Motor neuron (in vitro differentiated cells): ENCODE measurements at regions not wholly inside any gene's neighbourhood (a gene's known extent, or its start where the extent isn't known, plus 50 kb on each side); places are given as distances from the start of the nearest gene placed in this dataset.

Experiments used
- ATAC-seq, 8 experiments: fragments of 200-7000 bp; cut with Tn5 transposase; replicated peaks in 6 of 8; 2 replicates each; pipeline ENCODE4 v1.8.0; 2021; ENCODE audit warnings: mild to moderate bottlenecking in 8 of 8, moderate library complexity in 8 of 8
- H3K27ac ChIP-seq, 2 donors: fragments of 250-450 bp; sonication (Bioruptor Pico); 2 replicates each; pipeline ENCODE4 v1.9.0; 2021; ENCODE audit warnings: antibody characterized with exemption in 2 of 2, mild to moderate bottlenecking in 2 of 2, moderate library complexity in 1 of 2
- H3K4me1 ChIP-seq, 2 donors: fragments of 250-450 bp; sonication (Bioruptor Pico); replicated peaks in 1 of 2; 2 replicates each; pipeline ENCODE4 v1.6.1; 2021; ENCODE audit warnings: antibody characterized with exemption in 2 of 2, mild to moderate bottlenecking in 2 of 2, moderate library complexity in 1 of 2
- H3K4me3 ChIP-seq, 5 donors: fragments of 250-450 bp; sonication (Bioruptor Pico); 2 replicates each; pipeline ENCODE4 v1.9.0; 2021; ENCODE audit warnings: antibody characterized with exemption in 5 of 5, mild to moderate bottlenecking in 5 of 5, moderate library complexity in 4 of 5
- WGBS, 10 experiments: fragments of 450-650 bp; shearing (Covaris generic); methylation state at CpG; one replicate each; pipeline ENCODE4 v1.0.0; 2022; 5-methylcytosine and 5-hydroxymethylcytosine counted together
- in situ Hi-C, 9 experiments: fragments of 400-800 bp; cut with MboI; loops; one replicate each; pipeline ENCODE4 v1.15.0; 2021; ENCODE audit warnings: low sequenced_read_pairs in 9 of 9, low pct_unique_long_range_greater_than_20kb in 2 of 9; ENCODE audit not compliant: unreplicated experiment in 9 of 9

DNA sequence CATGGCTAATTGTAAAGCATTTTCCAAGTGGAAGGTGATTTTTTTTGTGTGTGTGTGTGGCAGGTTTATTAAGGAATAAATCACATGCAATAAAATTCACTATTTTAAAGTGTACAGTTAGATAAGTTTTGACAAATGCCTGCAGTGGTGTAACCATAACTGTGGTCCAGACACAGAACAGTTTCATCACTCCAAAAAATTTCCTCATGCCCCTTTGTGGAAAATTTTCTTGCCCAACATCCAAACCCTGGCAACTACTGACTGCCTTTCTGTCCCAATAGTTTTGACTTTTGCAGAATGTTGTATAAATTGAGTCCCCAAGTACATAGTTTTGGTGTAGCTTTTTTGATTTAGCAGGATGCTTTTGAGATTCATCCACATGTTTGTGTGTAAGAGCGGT, 135.1 kb upstream of the KLHL25 start:
- in situ Hi-C loops = no loop called here
- Histone ChIP-seq H3K4me1 (peaks cover 3 to 5% of the 10 kb centered on the region in 2 donors), H3K27ac (no peak overlapping the region), H3K4me3 (no peak overlapping the region)
- ATAC-seq = no peak
- WGBS, 10 experiments = 14 to 100% (median 88%) methylated on average over 1 of the region's 1 CpG; no CpG with 5 or more reads in 3 of the 10 experiments

DNA sequence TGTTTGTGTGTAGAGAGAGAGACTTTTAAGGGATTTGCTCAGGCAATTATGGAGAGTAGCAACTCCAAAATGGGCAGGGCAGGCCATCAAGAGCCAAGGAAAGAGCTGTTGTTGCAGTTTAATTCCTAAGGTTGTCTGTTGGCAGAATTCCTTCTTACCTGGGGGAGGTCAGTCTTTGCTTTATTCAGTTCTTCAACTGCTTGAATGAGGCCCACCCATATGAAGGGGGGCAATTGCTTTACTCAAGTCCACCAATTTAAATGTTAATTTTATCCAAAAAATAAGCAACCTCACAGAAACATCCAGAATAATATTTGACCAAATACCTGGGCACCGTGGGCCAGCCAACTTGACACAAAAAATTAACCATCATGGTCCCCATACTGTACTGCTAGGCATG, 137.7 kb upstream of the KLHL25 start:
- no peak for ATAC-seq
- 0 to 100% (median 60%) methylated on average over 1 of the region's 1 CpG; no CpG with 5 or more reads in 3 of the 10 experiments for WGBS, 10 experiments
- in situ Hi-C loops = no loop called here
- Histone ChIP-seq H3K4me1 (no peaks in the 10 kb centered on the region), H3K27ac (no peak overlapping the region), H3K4me3 (no peak overlapping the region)

DNA sequence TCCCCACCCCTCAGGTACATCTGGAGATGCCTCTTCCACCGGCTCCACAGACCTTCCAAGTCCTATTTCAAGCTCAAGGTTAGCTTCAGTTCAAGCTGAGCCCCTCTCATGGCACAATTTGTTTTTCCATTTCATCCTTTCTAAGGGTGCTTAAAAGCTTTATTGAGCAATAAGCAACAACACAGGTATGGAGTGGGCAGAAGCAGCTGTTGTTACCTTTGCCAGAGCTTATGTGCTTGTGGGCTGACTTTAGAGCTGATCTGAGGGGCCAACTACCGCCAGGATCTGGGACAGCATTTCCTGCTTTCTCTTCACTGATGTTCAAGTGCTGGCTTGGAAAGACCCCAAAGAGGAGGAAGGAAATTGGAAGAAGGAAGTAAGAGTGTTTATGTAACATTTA, 140.0 kb upstream of the KLHL25 start:
- WGBS, 10 experiments = 0 to 100% (median 62%) methylated on average over 1 to 2 of the region's 2 CpGs; no CpG with 5 or more reads in 6 of the 10 experiments
- Histone ChIP-seq H3K4me1 (no peaks in the 10 kb centered on the region), H3K4me3 (no peak overlapping the region), H3K27ac (no peak overlapping the region)
- ATAC-seq = no peak
- in situ Hi-C loops = no loop called here

GRCh38 chr15:85935182-85935581, 140.5 kb upstream of the KLHL25 start:
- Histone ChIP-seq H3K4me1 (no peaks in the 10 kb centered on the region), H3K4me3 (no peak overlapping the region), H3K27ac (no peak overlapping the region)
- WGBS, 10 experiments = 13 to 100% (median 69%) methylated on average over 1 to 5 of the region's 6 CpGs; no CpG with 5 or more reads in 2 of the 10 experiments
- no peak for ATAC-seq
- in situ Hi-C loops = no loop called here

DNA sequence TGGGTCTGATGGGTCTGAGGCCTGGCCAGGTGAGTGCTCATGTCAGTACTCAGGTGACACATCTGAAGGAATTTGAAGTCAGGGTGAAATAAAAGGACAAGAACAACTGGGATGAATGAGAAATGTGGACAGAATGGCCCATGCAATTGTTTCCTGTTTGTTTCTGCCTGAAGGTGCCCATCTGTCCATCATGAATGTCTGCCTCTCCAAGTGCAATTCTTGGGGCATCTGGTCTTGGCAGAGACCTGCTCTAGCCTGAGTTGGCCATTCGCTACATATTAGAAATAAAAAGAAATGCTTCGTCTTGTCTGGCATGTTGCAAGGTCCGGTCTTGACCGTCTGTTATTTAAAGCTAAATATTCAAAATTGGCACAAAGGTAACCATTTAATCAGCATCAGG, 142.0 kb upstream of the AGBL1 start:
- no peak overlapping the region for H3K4me3 ChIP-seq
- no peak for ATAC-seq
- H3K4me1 ChIP-seq = no peaks in the 10 kb centered on the region
- 0 to 90% (median 83%) methylated on average over 1 to 4 of the region's 4 CpGs; no CpG with 5 or more reads in 4 of the 10 experiments for WGBS, 10 experiments
- H3K27ac ChIP-seq = no peak overlapping the region
- in situ Hi-C loops = no loop called here

DNA sequence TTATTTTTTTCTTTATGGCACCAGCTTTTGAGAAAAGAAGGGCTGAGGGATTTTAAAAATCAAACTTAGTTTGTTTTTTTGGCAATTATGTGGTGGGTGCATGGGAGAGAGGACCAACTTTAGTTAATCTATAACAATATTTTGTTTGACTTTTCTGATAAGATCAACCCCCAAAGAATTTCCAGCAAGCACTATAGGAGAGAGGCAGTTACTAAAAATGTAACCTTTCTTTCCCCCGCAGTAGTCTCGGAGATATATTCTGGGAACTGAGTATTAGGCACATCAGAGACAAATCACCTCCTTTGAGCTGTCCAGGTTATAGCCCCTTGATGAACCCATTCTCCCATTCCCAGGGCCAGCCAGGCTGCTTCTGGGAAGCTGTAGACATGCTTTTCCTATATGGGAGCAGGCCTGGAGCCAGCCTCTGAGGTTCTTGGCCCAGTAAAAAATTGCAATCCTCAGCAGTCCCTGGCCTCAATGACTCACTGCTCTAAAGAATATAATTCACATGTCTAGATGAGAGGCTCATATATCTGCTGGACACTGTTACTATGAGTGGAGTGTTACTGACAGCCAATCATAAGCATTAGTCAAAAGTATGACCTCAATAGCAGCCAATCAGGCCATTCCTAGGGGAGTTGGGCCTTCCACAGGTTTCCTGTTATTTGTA, 138.3 kb upstream of the AGBL1 start:
- ATAC-seq = peak; percentile 27 to 99 (median 98)

DNA sequence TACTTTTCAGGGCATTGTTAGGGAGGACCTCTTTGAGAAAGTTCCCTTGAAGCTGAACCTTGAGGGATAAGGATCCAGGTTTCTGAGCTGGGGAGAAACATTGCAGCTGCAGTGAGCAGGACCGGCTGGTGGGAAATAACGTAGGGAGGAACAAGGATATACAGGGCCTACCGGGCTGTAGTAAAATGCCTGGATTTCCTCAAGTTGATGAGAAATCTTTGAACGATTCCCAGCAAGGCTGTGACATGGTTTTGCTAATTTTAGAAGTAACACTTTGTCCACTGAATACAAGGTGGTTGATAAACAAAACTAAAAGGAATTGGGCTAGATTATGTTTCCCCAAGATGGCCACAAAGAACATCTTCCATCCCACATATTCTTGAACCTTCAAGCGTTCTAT, 137.0 kb upstream of the AGBL1 start:
- Histone ChIP-seq H3K4me1 (no peaks in the 10 kb centered on the region), H3K27ac (no peak overlapping the region), H3K4me3 (no peak overlapping the region)
- ATAC-seq = no peak
- in situ Hi-C loops = no loop called here
- 0 to 100% (median 83%) methylated on average over 1 to 5 of the region's 5 CpGs; no CpG with 5 or more reads in 1 of the 10 experiments for WGBS, 10 experiments

More for the DNA sequence above, 138.3 kb upstream of the AGBL1 start:
- H3K27ac ChIP-seq = no peak overlapping the region
- H3K4me1 ChIP-seq = no peaks in the 10 kb centered on the region
- WGBS, 10 experiments = 63 to 100% (median 92%) methylated on average over 2 of the region's 2 CpGs; no CpG with 5 or more reads in 1 of the 10 experiments
- no peak overlapping the region for H3K4me3 ChIP-seq
- in situ Hi-C loops = no loop called here

DNA sequence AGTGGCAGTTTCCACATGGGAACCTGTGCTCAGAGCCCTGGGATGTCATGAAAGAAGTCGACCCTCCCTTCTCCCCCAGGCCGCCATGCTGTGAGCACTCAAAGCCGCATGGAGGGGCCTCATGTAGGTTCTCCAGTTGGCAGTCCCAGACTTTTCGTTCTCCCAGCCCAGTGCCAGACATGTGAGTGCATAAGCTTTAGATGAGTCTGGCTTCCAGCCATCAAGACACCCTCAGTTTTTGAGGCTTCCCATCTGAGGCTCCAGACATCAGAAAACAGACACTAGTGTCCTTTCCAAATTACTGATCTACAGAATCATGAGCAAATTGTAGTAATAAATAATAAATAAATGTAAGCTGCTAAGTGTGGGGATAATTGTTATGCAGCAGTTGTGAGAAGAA, 136.5 kb upstream of the AGBL1 start:
- Histone ChIP-seq H3K27ac (no peak overlapping the region), H3K4me1 (no peaks in the 10 kb centered on the region), H3K4me3 (no peak overlapping the region)
- no peak for ATAC-seq
- WGBS, 10 experiments = 0 to 100% (median 8%) methylated on average over 2 to 4 of the region's 4 CpGs; no CpG with 5 or more reads in 6 of the 10 experiments
- in situ Hi-C loops = no loop called here

DNA sequence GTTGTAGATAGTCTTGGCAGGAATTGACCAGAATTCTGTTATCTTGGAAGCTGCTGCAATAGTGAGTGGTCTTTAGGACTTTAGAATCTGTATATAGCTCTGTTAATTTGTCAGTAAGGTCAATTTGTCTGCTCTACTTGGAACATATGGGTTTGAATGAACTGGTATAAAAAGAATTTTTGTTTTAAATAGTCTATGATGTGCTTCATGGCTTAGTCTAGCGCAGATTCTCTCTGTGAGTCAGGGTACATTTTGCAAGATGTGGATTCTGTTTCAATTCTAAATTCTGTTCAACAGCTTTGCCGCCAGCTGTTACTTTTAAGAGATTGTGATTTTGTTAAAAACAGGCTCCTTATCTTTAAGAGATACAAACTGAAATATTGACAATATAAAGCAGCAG, 135.9 kb upstream of the AGBL1 start:
- in situ Hi-C loops = no loop called here
- H3K27ac ChIP-seq = no peak overlapping the region
- no peaks in the 10 kb centered on the region for H3K4me1 ChIP-seq
- H3K4me3 ChIP-seq = no peak overlapping the region
- WGBS, 10 experiments = 0 to 100% (median 89%) methylated on average over 1 to 2 of the region's 2 CpGs
- no peak for ATAC-seq

GRCh38 chr15:85947021-85947420, 132.7 kb upstream of the AGBL1 start:
- H3K4me1 ChIP-seq = no peaks in the 10 kb centered on the region
- in situ Hi-C loops = no loop called here
- ATAC-seq = no peak
- 0 to 57% (median 5%) methylated on average over 1 to 3 of the region's 3 CpGs; no CpG with 5 or more reads in 5 of the 10 experiments for WGBS, 10 experiments
- no peak overlapping the region for H3K27ac ChIP-seq
- H3K4me3 ChIP-seq = no peak overlapping the region

GRCh38 chr15:85947936-85948335, 131.7 kb upstream of the AGBL1 start:
- Histone ChIP-seq H3K4me1 (no peaks in the 10 kb centered on the region), H3K27ac (no peak overlapping the region), H3K4me3 (no peak overlapping the region)
- WGBS, 10 experiments = 0 to 94% (median 68%) methylated on average over 1 to 6 of the region's 7 CpGs; no CpG with 5 or more reads in 3 of the 10 experiments
- no peak for ATAC-seq
- in situ Hi-C loops = no loop called here

GRCh38 chr15:85950101-85950500, 129.6 kb upstream of the AGBL1 start:
- H3K4me3 ChIP-seq = no peak overlapping the region
- 0 to 100% (median 54%) methylated on average over 1 to 4 of the region's 5 CpGs; no CpG with 5 or more reads in 4 of the 10 experiments for WGBS, 10 experiments
- ATAC-seq = no peak
- in situ Hi-C loops = no loop called here
- no peak overlapping the region for H3K27ac ChIP-seq
- peaks cover 5 to 11% of the 10 kb centered on the region in 2 donors for H3K4me1 ChIP-seq

- peak in 5 of 8 experiments; percentile 92 to 98 (median 98) for ATAC-seq
- in situ Hi-C loops = no loop called here
- H3K4me3 ChIP-seq = no peak overlapping the region
- H3K4me1 ChIP-seq = peaks cover 5 to 12% of the 10 kb centered on the region in 2 donors
- 0 to 50% (median 38%) methylated on average over 1 of the region's 1 CpG; no CpG with 5 or more reads in 3 of the 10 experiments for WGBS, 10 experiments
- no peak overlapping the region for H3K27ac ChIP-seq
These were observed 125.1 kb upstream of the AGBL1 start for GRCh38 chr15:85954586-85954985.
